IPS-NIHi7 (cell line): ENCODE measurements at regions not wholly inside any gene's neighbourhood (a gene's known extent, or its start where the extent isn't known, plus 50 kb on each side); places are given as distances from the start of the nearest gene placed in this dataset.

Experiments used
- DNase-seq: peaks from one replicate; pipeline ENCODE4 v3.0.0; 2012; ENCODE audit warnings: mixed read lengths; ENCODE audit errors: extremely low spot score

- DNase-seq = peak; percentile 27
These were observed 198.5 kb downstream of the ATP23 start for GRCh38 chr12:58139894-58140293.

- DNase-seq = no peak
These were observed 199.0 kb downstream of the ATP23 start for GRCh38 chr12:58140395-58140794.

- no peak for DNase-seq
These were observed 201.6 kb downstream of the ATP23 start for GRCh38 chr12:58142991-58143390.

GRCh38 chr12:58143498-58143995 is 202.2 kb downstream of the ATP23 start:
- DNase-seq = no peak

- DNase-seq = peak; percentile 20
These were observed 207.0 kb downstream of the ATP23 start for GRCh38 chr12:58148405-58148804.

- DNase-seq = no peak
These were observed 207.6 kb downstream of the ATP23 start for GRCh38 chr12:58148976-58149375.

GRCh38 chr12:58154359-58154758 is 213.0 kb downstream of the ATP23 start:
- DNase-seq = no peak

GRCh38 chr12:58156697-58157096 is 215.3 kb downstream of the ATP23 start:
- no peak for DNase-seq

GRCh38 chr12:58159941-58160340 is 218.6 kb downstream of the ATP23 start:
- DNase-seq = no peak

GRCh38 chr12:58161773-58162172 is 220.4 kb downstream of the ATP23 start:
- DNase-seq = no peak

- DNase-seq = no peak
These were observed 221.7 kb downstream of the ATP23 start for GRCh38 chr12:58163021-58163420.

GRCh38 chr12:58166643-58167042 is 225.3 kb downstream of the ATP23 start:
- no peak for DNase-seq

- no peak for DNase-seq
These were observed 226.3 kb downstream of the ATP23 start for GRCh38 chr12:58167622-58168021.

- no peak for DNase-seq
These were observed 228.5 kb downstream of the ATP23 start for GRCh38 chr12:58169826-58170225.

- no peak for DNase-seq
These were observed 230.5 kb downstream of the ATP23 start for GRCh38 chr12:58171914-58172313.

- no peak for DNase-seq
These were observed 231.2 kb downstream of the ATP23 start for GRCh38 chr12:58172433-58173073.

GRCh38 chr12:58174316-58174715 is 232.9 kb downstream of the ATP23 start:
- DNase-seq = no peak

- peak; percentile 72 for DNase-seq
These were observed 235.0 kb downstream of the ATP23 start for GRCh38 chr12:58176296-58176869.

GRCh38 chr12:58177366-58177765 is 236.0 kb downstream of the ATP23 start:
- DNase-seq = no peak

- no peak for DNase-seq
These were observed 242.8 kb downstream of the ATP23 start for GRCh38 chr12:58184212-58184611.

GRCh38 chr12:58186401-58186800 is 245.0 kb downstream of the ATP23 start:
- DNase-seq = no peak

GRCh38 chr12:58186914-58187313 is 245.5 kb downstream of the ATP23 start:
- no peak for DNase-seq

GRCh38 chr12:58189030-58189429 is 247.7 kb downstream of the ATP23 start:
- no peak for DNase-seq

GRCh38 chr12:58189893-58190292 is 248.5 kb downstream of the ATP23 start:
- DNase-seq = no peak
